GM18520 (cell line): ENCODE measurements at regions not wholly inside any gene's neighbourhood (a gene's known extent, or its start where the extent isn't known, plus 50 kb on each side); places are given as distances from the start of the nearest gene placed in this dataset.

Source experiments
- ATAC-seq: cut with Tn5 transposase; IDR thresholded peaks from one replicate; pipeline ENCODE4 v1.9.1; 2021; ENCODE audit not compliant: unreplicated experiment

- ATAC-seq = no peak
These were observed 495.1 kb upstream of the MEX3C start for GRCh38 chr18:51692612-51693011.

- ATAC-seq = no peak
These were observed 513.9 kb upstream of the MEX3C start for GRCh38 chr18:51711298-51711889.

- ATAC-seq = no peak
These were observed 515.3 kb upstream of the MEX3C start for GRCh38 chr18:51712821-51713220.

DNA sequence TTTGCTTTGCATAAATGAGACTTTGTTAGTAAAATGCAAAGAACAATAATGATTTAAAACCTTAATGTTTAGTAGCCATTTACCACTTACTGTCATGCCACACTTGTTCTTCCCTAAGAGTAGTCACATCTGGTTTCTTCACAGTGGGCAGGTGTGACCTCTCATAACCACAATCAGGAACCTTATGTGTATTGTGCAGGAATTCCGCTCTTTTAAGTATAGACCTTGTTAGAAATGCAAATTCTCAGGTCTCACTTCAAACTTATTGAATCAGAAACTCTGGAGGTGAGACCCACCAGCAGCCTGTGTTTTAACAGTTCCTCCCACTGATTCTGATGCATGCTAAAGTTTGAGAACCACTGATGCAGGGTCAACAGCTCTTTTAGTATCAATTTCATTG is 518.8 kb upstream of the MEX3C start:
- peak; percentile 53 for ATAC-seq

- no peak for ATAC-seq
These were observed 523.9 kb upstream of the MEX3C start for GRCh38 chr18:51721388-51721787.

DNA sequence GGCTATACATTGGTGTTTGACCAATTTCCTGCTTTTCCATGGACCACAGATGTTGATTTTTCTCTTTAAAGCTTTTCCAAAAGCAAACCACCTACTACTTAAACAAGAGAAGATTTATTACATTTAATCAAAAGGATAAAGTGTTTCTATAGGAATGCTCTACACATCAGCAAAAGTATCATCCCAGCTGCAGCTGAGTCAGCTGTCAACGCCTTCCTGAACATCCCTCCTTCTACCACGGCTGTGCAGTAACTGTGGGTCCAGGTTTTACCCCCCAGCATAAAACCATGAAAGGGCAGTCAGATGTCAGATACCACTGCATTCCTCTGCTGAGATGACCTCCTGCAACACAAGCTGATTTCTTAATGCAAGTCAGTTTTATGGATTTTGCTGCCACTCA is 524.5 kb upstream of the MEX3C start:
- ATAC-seq = no peak

- no peak for ATAC-seq
These were observed 527.6 kb upstream of the MEX3C start for GRCh38 chr18:51724790-51725721.

DNA sequence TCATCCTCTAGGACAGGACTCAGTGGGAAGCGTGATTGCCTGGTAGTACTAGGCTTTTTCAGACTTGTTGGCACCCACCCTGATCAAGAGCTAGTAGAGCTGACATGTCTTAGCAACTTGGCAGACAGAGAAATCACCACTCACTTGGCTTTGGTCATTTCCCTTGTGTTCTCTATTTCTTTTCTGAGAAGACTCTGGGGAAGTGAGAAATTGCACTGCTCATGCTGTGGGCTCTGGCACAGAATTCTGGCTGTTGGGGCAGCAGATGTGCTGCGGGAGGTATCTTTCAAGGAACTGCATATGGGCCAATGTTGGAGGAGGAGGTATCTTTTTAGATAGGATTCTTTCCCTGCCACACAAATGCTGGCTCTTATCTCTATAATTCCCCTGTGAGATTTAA is 529.1 kb upstream of the MEX3C start:
- ATAC-seq = no peak

DNA sequence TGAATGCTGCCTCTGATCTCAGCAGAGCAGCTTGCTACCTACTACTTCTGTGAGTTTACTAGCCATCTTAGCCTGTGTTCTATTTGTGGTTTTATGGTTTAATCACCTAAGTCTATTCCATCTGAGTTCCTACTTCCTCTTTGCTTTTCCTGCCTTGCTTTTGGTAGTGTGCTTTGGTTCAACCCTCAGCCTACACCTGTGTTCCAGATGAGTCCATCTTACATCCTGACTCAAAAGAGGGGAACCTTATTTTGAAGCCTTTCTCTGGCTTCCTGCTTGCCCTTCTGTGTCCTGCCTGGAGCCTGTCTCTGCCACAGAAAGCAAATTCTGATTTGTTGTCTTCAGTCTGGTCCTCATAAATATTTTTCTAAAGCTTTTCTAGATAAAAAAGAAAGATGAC is 530.3 kb upstream of the MEX3C start:
- ATAC-seq = peak; percentile 32

GRCh38 chr18:51731070-51731469 is 533.6 kb upstream of the MEX3C start:
- no peak for ATAC-seq

DNA sequence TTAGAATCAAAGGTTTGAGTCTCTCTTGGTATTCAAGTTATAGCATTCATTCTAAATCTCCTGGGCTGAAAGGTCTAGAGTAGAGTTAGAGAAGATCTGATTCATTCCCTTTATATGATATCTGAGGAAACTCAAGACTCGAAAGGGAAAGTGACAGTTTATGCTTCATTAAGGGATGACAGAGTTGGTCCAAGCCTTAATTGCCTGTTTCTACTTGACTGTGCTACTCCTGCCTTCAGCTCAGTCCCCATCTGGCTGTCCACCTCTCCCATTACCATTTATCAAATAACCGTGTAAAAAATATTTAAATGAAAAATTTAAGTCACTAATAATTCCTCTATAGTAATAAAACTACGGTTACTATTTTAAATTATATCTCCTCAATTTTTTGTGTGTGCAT is 537.1 kb upstream of the MEX3C start:
- ATAC-seq = no peak

DNA sequence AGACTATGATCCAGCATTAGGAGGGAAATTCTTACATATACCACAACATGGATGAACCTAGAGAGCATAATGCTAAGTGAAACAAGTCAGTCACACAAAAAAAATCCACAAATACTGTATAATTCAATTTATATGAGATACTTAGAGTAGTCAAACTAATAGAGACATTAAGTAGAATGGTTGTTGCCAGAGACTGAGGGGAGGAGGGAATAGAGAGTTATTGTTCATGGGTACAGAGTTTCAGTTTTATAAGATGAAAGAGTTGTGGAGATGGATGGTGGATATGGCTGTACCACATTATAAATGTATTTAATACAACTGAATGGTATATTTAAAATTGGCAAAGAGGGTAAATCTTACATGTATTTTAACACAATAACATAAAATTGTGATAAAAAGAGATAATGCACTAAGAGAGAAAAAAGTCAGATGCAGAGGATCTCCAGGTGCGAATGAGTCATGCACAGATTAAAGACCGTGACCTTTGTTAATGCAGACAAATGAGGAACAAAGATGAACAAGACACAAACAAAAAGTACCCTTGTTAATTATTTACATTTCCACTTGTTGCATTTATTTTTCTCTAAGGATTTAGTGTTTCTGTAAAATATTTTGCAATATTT is 541.7 kb upstream of the MEX3C start:
- ATAC-seq = peak; percentile 86

- ATAC-seq = peak; percentile 91
These were observed 554.4 kb upstream of the MEX3C start for GRCh38 chr18:51751901-51752300.

- ATAC-seq = no peak
These were observed 556.0 kb upstream of the MEX3C start for GRCh38 chr18:51753365-51754057.

- no peak for ATAC-seq
These were observed 557.1 kb upstream of the MEX3C start for GRCh38 chr18:51754566-51754965.

DNA sequence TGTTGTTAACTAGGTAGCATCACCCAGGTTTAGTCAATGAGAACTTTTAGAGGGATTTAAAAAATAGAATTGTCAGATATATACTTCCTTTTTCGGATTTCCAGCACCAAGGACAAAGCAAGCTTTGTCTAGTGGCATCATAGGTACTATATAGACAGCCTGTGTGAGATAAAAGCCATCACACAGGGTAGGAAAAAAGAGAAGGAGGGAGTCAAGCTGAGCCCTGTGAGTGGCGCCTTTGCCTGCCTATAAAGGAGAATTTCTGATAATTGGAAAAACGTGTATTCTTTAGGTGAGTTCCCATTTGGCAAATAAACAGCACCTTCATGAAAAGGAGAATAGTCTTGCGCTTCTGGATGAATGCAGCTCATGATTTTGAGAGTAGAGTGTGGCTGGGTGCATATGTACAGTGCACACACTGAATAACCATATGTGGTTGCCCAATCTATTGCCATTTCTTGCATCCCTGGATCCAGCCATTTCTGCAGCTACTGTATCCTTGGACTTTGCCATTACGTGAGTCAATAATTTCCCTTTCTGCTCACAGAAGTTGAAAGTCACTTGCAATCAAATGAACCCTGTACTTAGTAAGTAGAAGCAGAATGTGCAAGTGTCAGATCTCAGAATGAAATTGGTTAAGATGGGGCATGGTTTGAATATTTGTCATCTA is 559.9 kb upstream of the MEX3C start:
- ATAC-seq = no peak

DNA sequence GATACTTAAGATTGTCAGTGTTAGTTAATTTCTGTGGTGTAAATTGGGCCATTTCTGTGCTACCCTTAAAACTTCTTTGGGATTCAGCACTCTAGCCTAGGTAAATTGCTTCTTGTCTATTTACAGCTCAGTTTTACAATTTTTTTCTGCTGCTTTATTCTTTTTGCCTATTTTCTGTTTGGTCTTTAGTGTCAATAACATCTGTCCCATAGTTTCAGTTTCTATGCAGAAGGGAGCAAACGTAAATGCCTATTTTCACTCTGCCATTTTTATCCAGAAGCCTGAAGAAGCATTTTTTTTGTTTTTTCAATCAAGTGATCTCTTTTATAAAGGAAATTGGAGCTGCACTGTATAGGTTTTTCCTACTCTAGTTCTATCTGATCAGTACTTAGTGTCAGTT is 564.9 kb upstream of the MEX3C start:
- no peak for ATAC-seq

GRCh38 chr18:51765606-51766360 is 568.3 kb upstream of the MEX3C start:
- peak; percentile 71 for ATAC-seq

DNA sequence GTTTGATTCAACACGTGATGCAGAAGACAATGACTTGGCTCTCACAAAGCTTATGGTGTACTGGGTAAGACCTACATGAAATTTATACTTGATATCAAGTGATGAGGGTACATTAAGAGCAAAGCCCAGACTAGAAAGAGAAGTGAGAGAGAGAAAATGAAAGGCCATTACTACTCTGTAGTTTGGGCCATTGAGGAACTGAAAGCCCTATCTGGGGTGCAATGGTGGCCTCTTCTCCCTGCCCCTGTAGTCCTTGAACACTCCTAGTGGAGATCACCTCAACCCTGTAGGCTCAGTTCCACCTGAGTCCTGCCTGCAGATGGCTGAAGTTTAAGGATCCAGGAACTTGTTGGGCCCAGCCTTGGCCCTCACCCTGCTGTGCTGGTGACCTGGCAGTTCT is 569.8 kb upstream of the MEX3C start:
- peak; percentile 41 for ATAC-seq

DNA sequence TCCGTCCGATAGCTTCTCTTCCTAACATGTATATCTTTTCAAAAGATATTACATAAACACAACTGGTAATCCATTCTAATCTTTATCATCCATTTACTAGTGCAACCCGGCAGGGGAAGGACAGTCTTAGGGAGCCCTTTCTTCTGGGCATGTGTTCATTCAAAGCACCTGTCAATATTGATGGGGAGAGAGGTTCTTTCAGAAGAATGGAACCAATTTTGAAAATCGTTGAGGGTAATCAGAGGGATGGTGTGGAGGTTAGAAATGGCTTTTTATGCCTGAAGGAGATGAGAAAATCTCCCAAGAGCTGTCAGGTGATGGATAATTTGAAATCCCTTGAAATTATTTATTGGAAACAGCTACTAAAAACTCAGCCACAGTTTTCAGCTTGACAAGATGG is 561.9 kb upstream of the DCC start:
- ATAC-seq = no peak
